NCI-H1436 treated with DMSO at 0.1 percent for 48 hours (cell line): ENCODE measurements at regions not wholly inside any gene's neighbourhood (a gene's known extent, or its start where the extent isn't known, plus 50 kb on each side); places are given as distances from the start of the nearest gene placed in this dataset.

ENCODE experiments used
- DNase-seq: peaks from one replicate; lab custom pipeline; 2025; lab: John Stamatoyannopoulos, UW

GRCh38 chr10:57015595-57016318 is 654.7 kb upstream of the ZWINT start:
- DNase-seq: no peak

- no peak for DNase-seq
Measured at GRCh38 chr10:57015187-57015586, 654.1 kb upstream of the ZWINT start.

DNA sequence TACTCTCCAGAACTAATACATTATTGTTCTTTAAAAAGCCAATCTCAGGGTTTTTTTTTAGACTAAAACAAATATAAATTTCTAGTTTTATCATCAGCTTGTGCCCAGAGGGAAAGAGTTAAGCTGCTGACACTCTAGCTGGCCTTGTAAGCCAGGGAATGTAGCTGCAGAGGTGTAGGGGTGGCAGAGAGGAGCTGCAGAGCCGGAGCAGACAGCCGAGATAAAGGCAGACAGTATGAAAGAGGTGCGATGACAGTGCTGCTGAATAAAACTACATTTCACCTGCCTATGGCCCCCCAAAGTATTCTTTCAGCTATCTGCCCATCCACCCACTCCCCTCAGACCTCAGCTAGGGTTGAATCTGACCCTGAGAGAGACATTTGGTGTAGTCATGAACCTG is 653.7 kb upstream of the ZWINT start:
- no peak for DNase-seq

DNA sequence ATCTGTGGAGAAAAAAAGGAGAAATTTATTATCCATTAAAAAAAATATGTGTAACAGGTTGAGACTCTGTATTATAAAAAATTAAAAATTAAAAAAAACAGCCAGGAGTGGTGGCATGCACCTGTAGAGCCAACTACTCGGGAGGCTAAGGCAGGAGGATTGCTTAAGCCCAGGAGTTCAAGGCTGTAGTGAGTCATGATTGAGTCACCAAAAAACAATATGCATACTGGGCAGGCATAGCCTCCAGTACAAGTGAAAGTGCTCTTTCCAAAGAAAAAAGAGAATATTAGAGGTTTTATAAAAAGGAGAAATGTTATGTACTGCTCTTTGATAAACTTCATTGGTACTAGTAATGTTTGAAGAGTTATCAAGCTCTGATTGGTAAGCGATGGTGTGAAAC is 647.1 kb upstream of the ZWINT start:
- DNase-seq: no peak

- DNase-seq: no peak
Measured at GRCh38 chr10:56991591-56992069, 630.6 kb upstream of the ZWINT start.

DNA sequence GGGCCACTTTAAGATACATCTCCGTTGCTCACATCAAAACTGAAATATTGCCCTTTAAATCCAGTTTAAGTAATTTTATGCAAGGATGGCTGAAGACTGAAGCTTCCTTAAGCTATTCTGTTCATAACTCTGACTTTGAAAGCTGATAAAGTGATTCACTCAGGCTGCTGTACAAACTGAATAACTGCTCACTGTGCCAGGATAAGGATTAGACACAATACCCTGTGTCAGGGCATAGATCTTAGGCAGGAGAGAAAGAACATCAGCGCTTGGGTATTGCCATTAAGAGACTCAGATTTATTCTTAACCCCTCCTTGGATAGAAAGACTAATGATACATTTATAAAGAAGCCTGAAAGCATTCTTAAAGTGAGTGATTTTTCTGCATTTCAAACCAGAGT is 614.5 kb upstream of the ZWINT start:
- DNase-seq: no peak

- DNase-seq: no peak
Measured at GRCh38 chr10:56973766-56974165, 612.7 kb upstream of the ZWINT start.

GRCh38 chr10:56943221-56943755 is 582.2 kb upstream of the ZWINT start:
- DNase-seq: no peak

GRCh38 chr10:56934515-56934914 is 573.5 kb upstream of the ZWINT start:
- DNase-seq: no peak

- DNase-seq: no peak
Measured at GRCh38 chr10:56928714-56929113, 567.7 kb upstream of the ZWINT start.

DNA sequence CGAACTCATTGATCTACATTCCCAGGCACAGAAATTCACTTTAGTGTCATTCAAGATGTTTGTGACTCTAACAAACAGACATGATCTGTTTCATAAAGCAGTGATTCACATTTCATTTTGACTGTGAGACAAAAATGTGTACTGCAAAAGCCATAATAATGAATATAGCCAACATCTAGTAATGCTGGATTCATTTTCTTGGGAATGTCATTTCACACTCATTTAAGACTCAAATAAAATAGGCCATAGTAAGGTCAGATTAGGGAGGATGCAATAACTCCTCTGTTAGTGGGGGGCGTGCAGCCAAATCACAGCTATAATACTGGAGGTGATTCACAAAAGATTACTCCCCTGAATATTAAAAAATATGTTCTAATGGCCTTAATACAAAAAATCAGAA is 566.6 kb upstream of the ZWINT start:
- no peak for DNase-seq

DNA sequence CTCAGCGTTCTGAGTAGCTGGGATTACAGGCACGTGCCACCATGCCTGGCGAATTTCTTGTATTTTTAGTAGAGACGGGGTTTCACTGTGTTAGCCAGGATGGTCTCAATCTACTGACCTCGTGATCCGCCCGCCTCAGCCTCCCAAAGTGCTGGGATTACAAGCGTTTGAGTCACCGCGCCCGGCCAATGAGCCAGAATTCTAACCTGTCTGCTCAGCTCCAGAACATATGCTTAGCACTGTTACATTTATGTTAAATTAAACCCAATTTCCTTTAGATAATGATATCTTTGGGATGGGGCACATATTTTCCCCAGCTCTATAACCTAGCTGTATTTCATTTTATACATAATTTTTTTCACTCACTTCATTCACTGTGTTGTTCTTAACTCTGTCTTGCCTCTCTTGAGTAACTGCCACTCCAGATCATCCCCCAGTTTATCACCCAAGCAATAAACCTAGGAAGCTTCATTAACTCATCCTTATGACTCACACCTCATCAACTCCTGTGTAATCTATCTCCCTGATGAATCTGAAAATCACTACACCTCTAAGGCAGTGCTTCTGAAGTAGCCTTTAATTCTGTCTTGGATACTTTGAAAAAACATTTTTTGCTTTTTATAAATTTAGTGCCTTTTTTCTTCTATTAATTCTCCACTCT is 559.7 kb upstream of the ZWINT start:
- no peak for DNase-seq

DNA sequence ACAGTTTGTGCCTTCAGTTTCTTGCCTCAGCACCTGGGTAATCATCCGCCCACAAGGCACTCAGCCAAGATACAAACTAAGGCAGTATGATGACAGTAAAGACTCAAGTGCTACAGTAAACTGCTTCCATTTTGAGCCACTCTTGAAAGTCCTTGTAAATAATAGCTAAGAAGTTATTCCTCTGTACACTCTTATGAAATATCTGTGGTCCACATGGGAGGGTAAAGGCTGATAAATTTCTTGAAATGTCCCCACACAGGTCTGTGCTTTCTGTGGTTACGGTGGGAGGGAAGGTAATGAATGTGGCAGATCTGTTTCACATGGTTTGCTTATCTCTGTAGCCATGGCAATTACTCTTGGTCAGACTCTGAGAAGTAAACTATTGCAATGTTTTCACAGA is 551.0 kb upstream of the ZWINT start:
- DNase-seq: no peak

- DNase-seq: no peak
Measured at GRCh38 chr10:56905051-56905450, 544.0 kb upstream of the ZWINT start.

GRCh38 chr10:56902554-56902953 is 541.5 kb upstream of the ZWINT start:
- DNase-seq: no peak

GRCh38 chr10:56895306-56895705 is 534.2 kb upstream of the ZWINT start:
- no peak for DNase-seq

- no peak for DNase-seq
Measured at GRCh38 chr10:56881218-56881617, 520.2 kb upstream of the ZWINT start.

GRCh38 chr10:56880606-56881005 is 519.5 kb upstream of the ZWINT start:
- DNase-seq: no peak

GRCh38 chr10:56874950-56875349 is 513.9 kb upstream of the ZWINT start:
- no peak for DNase-seq

DNA sequence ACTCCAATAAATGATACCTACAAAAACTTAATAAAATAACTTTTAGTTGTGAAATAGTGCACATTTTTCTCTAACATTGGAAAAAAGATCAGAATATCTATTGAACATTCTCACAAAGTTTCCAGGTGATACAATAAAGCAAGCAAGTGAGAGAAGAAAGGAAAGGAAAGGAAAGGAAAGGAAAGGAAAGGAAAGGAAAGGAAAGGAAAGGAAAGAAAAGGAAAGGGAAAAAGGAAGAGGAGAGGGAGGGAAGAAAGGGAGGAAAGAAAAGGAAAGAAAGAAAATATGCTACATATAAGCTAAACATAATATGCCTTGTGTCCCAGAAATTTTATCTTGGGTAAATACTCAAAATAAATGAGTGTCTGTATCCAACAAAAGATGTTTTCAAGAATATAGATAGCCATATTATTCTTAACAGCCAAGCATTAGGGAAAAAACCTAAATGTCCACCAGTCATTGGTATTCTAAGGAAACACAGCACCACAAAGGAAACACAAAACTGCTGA is 510.2 kb upstream of the ZWINT start:
- no peak for DNase-seq

GRCh38 chr10:56867236-56867635 is 506.2 kb upstream of the ZWINT start:
- DNase-seq: no peak

GRCh38 chr10:56856569-56856968 is 495.5 kb upstream of the ZWINT start:
- DNase-seq: no peak

- DNase-seq: no peak
Measured at GRCh38 chr10:56844978-56845529, 484.0 kb upstream of the ZWINT start.
